Uterus (tissue), 3 donors: ENCODE measurements at regions not wholly inside any gene's neighbourhood (a gene's known extent, or its start where the extent isn't known, plus 50 kb on each side); places are given as distances from the start of the nearest gene placed in this dataset.

ENCODE experiments used
- DNase-seq, 2 donors: peaks; one replicate each; pipeline ENCODE4 v3.0.0-alpha.2; 2019 to 2020
- H3K27ac ChIP-seq, 2 donors: fragments of 200-600 bp; sonication (generic); 1 replicate in 1 of 2; 2 replicates in 1 of 2; pipeline ENCODE4 v1.5.1; 2016 to 2018
- H3K27me3 ChIP-seq, 2 donors: fragments of 200-600 bp; sonication (generic); one replicate each; pipeline ENCODE4 v1.5.1; 2018 to 2019; ENCODE audit warnings: control low read depth in 1 of 2
- H3K36me3 ChIP-seq, 2 donors: fragments of 200-600 bp; sonication (generic); one replicate each; pipeline ENCODE4 v1.5.1; 2019; ENCODE audit warnings: control low read depth in 1 of 2
- H3K4me1 ChIP-seq, 2 donors: fragments of 200-600 bp; sonication (generic); one replicate each; pipeline ENCODE4 v1.5.1; 2018 to 2019; ENCODE audit warnings: control low read depth in 1 of 2
- H3K4me3 ChIP-seq, 2 donors: fragments of 200-600 bp; sonication (generic); 1 replicate in 1 of 2; 2 replicates in 1 of 2; pipeline ENCODE4 v1.5.1; 2018 to 2019; ENCODE audit warnings: mild to moderate bottlenecking in 1 of 2
- H3K9me3 ChIP-seq, 2 donors: fragments of 200-600 bp; sonication (generic); one replicate each; pipeline ENCODE4 v1.5.1; 2019; ENCODE audit warnings: control low read depth in 1 of 2
- POLR2A ChIP-seq, 2 donors: fragments of 450-650 bp; IDR thresholded peaks; one replicate each; pipeline ENCODE4 v1.6.1; 2016; ENCODE audit warnings: antibody characterized with exemption in 2 of 2, mild to moderate bottlenecking in 1 of 2, moderate library complexity in 1 of 2
- intact Hi-C: fragments of 100-400 bp; cut with DNase I; formaldehyde crosslinking; loops from one replicate; pipeline ENCODE4 v1.15.1; 2023; ENCODE audit warnings: low total_unique reads
- TF ChIP-seq, protein P1 (sequence below), 4 experiments: fragments of 200-600 bp in 2 of 4; fragments of 450-650 bp in 2 of 4; sonication (generic) in 2 of 4; IDR thresholded peaks; one replicate each; pipeline ENCODE4 v1.5.1; 2016 to 2019; ENCODE audit warnings: antibody characterized with exemption in 4 of 4, mild to moderate bottlenecking in 2 of 4, moderate library complexity in 1 of 4
- donor health status: DM: yes; HTN: yes; CAD: no.

DNA sequence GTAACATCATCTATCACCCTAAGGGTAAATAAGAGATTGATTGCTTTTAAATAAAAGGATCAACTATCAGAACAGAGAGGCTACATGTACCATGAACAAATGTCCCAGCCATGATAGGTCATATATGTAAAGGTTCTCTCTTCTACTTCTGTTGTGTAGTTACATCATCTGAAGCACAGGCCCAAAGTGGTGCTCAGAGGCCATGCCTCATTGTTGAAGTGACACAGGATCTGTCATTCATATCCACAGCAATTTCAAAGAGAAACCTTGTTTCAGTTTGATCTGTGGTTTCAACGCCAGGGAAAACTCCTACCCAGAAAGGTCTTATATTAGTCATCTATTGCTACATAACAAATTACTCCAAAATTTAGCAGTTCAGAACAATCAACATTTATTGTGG, 269.2 kb upstream of the MAOA start:
- Histone ChIP-seq H3K27ac (no peak overlapping the region), H3K4me3 (no peak overlapping the region), H3K36me3 (no peaks in the 10 kb centered on the region), H3K4me1 (no peaks in the 10 kb centered on the region), H3K9me3 (no peaks in the 10 kb centered on the region), H3K27me3 (no peaks in the 10 kb centered on the region)
- TF ChIP-seq POLR2A (IDR thresholded peaks at IDR 0.05) = no peak
- TF ChIP-seq, protein P1, sequence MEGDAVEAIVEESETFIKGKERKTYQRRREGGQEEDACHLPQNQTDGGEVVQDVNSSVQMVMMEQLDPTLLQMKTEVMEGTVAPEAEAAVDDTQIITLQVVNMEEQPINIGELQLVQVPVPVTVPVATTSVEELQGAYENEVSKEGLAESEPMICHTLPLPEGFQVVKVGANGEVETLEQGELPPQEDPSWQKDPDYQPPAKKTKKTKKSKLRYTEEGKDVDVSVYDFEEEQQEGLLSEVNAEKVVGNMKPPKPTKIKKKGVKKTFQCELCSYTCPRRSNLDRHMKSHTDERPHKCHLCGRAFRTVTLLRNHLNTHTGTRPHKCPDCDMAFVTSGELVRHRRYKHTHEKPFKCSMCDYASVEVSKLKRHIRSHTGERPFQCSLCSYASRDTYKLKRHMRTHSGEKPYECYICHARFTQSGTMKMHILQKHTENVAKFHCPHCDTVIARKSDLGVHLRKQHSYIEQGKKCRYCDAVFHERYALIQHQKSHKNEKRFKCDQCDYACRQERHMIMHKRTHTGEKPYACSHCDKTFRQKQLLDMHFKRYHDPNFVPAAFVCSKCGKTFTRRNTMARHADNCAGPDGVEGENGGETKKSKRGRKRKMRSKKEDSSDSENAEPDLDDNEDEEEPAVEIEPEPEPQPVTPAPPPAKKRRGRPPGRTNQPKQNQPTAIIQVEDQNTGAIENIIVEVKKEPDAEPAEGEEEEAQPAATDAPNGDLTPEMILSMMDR (IDR thresholded peaks at IDR 0.05) = no peak
- intact Hi-C loops = no loop called here
- DNase-seq = no peak

DNA sequence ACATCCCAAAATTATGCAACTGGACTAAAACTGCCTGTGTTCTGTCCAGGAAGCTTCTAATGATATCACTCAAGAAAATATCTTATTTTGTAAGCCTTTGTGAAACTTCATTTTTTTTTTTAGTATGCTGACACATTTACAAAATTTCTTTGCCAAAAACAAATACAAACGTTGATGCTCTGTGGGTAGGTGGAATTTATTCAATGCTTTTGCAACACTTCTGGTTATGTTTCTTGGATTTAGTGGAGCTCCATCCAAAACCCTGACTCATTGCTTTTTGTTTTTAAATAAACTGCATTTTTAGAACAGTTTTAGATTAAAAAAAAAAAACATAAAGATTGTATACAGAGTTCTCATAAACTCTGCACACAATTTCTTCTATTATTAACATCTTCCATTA, 250.9 kb upstream of the MAOA start:
- intact Hi-C loops = no loop called here
- H3K27ac ChIP-seq = no peak overlapping the region
- TF ChIP-seq POLR2A (IDR thresholded peaks at IDR 0.05) = no peak
- TF ChIP-seq, protein P1 (IDR thresholded peaks at IDR 0.05) = no peak
- no peak overlapping the region for H3K4me3 ChIP-seq
- H3K27me3 ChIP-seq = no peaks in the 10 kb centered on the region
- no peaks in the 10 kb centered on the region for H3K4me1 ChIP-seq
- no peaks in the 10 kb centered on the region for H3K9me3 ChIP-seq
- no peak for DNase-seq
- H3K36me3 ChIP-seq = no peaks in the 10 kb centered on the region

DNA sequence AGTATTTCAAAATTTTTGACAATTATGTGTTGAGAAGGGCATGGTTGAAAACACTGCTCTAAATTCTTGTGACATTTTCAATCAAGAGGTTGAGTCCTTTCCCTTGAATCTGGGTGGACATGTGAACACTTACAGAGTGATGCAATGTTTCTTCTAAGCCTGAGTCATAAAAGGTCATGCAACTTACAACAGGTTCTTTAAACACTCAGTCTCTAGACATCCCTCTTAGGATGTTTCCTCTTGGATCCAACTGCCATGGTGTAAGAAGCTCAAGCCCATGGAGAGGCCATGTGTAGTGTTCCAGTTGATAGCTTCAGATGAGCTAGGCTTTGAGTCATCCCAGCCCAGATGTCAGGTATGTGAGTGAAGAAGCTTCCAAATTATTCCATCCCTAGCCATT, 232.2 kb upstream of the MAOA start:
- TF ChIP-seq, protein P1 (IDR thresholded peaks at IDR 0.05) = no peak
- TF ChIP-seq POLR2A (IDR thresholded peaks at IDR 0.05) = no peak
- no peaks in the 10 kb centered on the region for H3K36me3 ChIP-seq
- intact Hi-C loops = no loop called here
- no peak overlapping the region for H3K4me3 ChIP-seq
- DNase-seq = no peak
- H3K27ac ChIP-seq = no peak overlapping the region
- no peaks in the 10 kb centered on the region for H3K4me1 ChIP-seq
- H3K9me3 ChIP-seq = no peaks in the 10 kb centered on the region
- H3K27me3 ChIP-seq = no peaks in the 10 kb centered on the region

DNA sequence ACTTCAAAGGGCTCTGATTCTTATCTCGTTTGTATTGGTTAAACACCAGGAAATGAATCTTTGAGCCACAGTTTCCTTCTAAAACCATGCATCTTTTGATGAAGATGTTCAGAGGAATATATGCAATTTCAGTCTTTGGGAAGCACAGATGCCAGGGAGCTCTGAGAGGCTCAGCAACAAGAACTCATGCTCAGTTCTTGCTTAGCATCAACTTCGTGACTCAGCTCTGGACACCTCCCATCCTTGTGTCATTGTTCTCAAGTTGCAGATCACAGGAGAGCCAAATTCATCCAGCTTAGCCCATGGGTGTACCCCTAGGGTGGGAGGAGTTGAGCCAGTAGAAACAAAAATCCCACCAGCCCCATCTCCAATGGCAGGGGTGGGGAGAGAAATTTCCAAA, 219.6 kb upstream of the MAOA start:
- no peak overlapping the region for H3K4me3 ChIP-seq
- H3K27me3 ChIP-seq = no peaks in the 10 kb centered on the region
- no peak for DNase-seq
- no peaks in the 10 kb centered on the region for H3K36me3 ChIP-seq
- no peak overlapping the region for H3K27ac ChIP-seq
- H3K9me3 ChIP-seq = no peaks in the 10 kb centered on the region
- H3K4me1 ChIP-seq = no peaks in the 10 kb centered on the region
- TF ChIP-seq POLR2A (IDR thresholded peaks at IDR 0.05) = no peak
- TF ChIP-seq, protein P1 (IDR thresholded peaks at IDR 0.05) = no peak
- intact Hi-C loops = no loop called here

DNA sequence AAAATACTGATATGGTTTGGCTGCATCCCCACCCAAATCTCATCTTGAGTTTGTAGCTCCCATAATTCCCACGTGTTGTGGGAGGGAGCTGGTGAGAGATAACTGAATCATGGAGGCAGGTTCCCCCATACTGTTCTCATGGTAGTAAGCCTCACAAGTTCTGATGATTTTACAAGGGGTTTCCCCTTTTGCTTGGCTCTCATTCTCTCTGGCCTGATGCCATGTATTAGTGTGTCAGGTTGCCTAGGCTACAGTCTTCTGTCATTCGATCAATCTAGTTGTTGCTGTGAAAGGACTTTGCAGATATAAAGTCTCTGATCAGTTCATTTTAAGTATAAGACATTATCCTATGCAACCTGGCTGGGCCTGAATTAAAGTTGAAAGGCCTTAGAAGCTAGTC, 209.3 kb upstream of the MAOA start:
- no peaks in the 10 kb centered on the region for H3K9me3 ChIP-seq
- no peak overlapping the region for H3K27ac ChIP-seq
- no peak overlapping the region for H3K4me3 ChIP-seq
- H3K27me3 ChIP-seq = peaks cover 0 to 3% of the 10 kb centered on the region in 2 donors
- no peaks in the 10 kb centered on the region for H3K36me3 ChIP-seq
- no peaks in the 10 kb centered on the region for H3K4me1 ChIP-seq
- intact Hi-C loops = no loop called here
- no peak for DNase-seq
- TF ChIP-seq POLR2A (IDR thresholded peaks at IDR 0.05) = no peak
- TF ChIP-seq, protein P1 (IDR thresholded peaks at IDR 0.05) = no peak
